ENCODE measurements at regions not wholly inside any gene's neighbourhood (a gene's known extent, or its start where the extent isn't known, plus 50 kb on each side); places are given as distances from the start of the nearest gene placed in this dataset.

DNA sequence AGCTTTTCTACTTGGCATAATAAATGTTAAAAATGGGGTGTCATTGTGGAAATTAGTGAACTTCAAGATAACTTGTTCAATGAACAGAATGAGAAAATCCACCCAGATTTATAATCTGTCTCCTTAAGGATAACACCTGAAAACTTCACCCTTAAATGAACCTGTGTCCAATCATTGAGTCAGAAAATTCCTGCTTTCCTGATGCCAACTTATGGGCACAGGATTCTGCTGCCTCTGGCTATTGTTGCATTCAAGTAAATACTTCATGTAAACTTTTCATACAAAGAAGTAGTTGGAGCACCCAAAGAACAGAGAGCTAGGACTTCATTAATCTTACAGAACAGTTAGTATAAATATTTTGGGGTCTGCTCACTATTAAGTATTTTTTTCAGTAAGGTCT lies 98.9 kb upstream of the PLEKHA5 start:
- H3K27ac Mint-ChIP-seq = no peak overlapping the region
- no peak overlapping the region for H3K4me3 Mint-ChIP-seq
- H3K9me3 Mint-ChIP-seq (ENCODE audit: insufficient read depth) = peaks cover 13% of the 10 kb centered on the region
- DNase-seq = no peak
- H4K20me1 ChIP-seq (ENCODE audit: control insufficient read depth, insufficient read depth, low read length, poor library complexity, severe bottlenecking) = no peaks in the 10 kb centered on the region
- no peak overlapping the region for H2AFZ ChIP-seq (ENCODE audit: insufficient read depth, low read depth, low read length, poor library complexity, severe bottlenecking)
- peaks cover 0 to 7% (median 1%) of the 10 kb centered on the region in 3 donors for H3K9me3 ChIP-seq (ENCODE audit: control extremely low read depth in 1 of 3, control insufficient read depth in 2 of 3, insufficient read depth in 1 of 3, low read length in 2 of 3)
- POLR2A ChIA-PET = no interaction called here
- intact Hi-C loops (cut with micrococcal nuclease) = no loop called here
- H3K4me2 ChIP-seq (replicated peaks; ENCODE audit: low read depth, low read length, poor library complexity, severe bottlenecking) = no peak overlapping the region
- H3K9ac ChIP-seq (ENCODE audit: low read length) = no peak overlapping the region
- no peaks in the 10 kb centered on the region for H3K79me2 ChIP-seq (ENCODE audit: control insufficient read depth, insufficient read depth, low read length)
- H3K27me3 ChIP-seq (replicated peaks in 1 of 4; ENCODE audit: control extremely low read depth in 1 of 4, control insufficient read depth in 3 of 4, insufficient read depth in 4 of 4, low read length in 3 of 4) = no peaks in the 10 kb centered on the region
- no peaks in the 10 kb centered on the region for H3K4me1 ChIP-seq (ENCODE audit: control insufficient read depth in 2 of 2, insufficient read depth in 2 of 2, low read length in 2 of 2)
- no peak for TF ChIP-seq CTCF (IDR thresholded peaks at IDR 0.05)
- TF ChIP-seq EZH2 (IDR thresholded peaks at IDR 0.05; ENCODE audit: borderline replicate concordance, insufficient read depth, low read depth, low read length, poor library complexity, severe bottlenecking) = no peak
- no peaks in the 10 kb centered on the region for H3K36me3 ChIP-seq (replicated peaks in 1 of 2; ENCODE audit: control extremely low read depth in 1 of 2, control insufficient read depth in 1 of 2, extremely low read depth in 1 of 2, insufficient read depth in 2 of 2, low read length in 1 of 2)
- CTCF ChIA-PET = no interaction called here
- no peak for ATAC-seq (ENCODE audit: low read depth)
- no peaks in the 10 kb centered on the region for H3K27me3 Mint-ChIP-seq
- no peak overlapping the region for H3K27ac ChIP-seq (ENCODE audit: low read length in 2 of 2)
- no peaks in the 10 kb centered on the region for H3K4me1 Mint-ChIP-seq
- no peak overlapping the region for H3K4me3 ChIP-seq (ENCODE audit: control extremely low read depth in 1 of 5, extremely low read depth in 1 of 5, insufficient read depth in 1 of 5, low read depth in 2 of 5, low read length in 4 of 5)

DNA sequence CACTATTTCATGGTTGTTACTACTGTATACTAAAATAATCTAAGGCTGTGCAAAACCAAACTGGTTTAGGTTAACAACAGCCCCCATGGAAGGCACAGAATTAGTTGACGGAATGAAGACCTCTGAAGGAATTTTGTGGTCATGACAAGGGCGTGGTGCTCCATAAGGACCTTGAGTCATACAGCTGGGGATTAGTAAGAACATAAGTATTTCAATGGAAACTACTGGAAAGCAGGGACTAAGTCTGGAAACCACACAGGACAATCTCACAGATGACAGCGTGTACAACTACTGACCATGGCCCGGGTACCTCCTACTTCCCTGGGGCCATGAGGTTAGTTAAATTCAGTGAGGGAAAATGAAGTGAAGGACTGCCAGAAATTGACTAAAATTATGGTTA lies 98.5 kb upstream of the PLEKHA5 start:
- no peak overlapping the region for H3K4me3 ChIP-seq (ENCODE audit: control extremely low read depth in 1 of 5, extremely low read depth in 1 of 5, insufficient read depth in 1 of 5, low read depth in 2 of 5, low read length in 4 of 5)
- no peak overlapping the region for H3K4me3 Mint-ChIP-seq
- H3K4me1 Mint-ChIP-seq = no peaks in the 10 kb centered on the region
- H3K9me3 Mint-ChIP-seq (ENCODE audit: insufficient read depth) = peaks cover 13% of the 10 kb centered on the region
- TF ChIP-seq EZH2 (IDR thresholded peaks at IDR 0.05; ENCODE audit: borderline replicate concordance, insufficient read depth, low read depth, low read length, poor library complexity, severe bottlenecking) (no peak), CTCF (IDR thresholded peaks at IDR 0.05) (no peak)
- no peaks in the 10 kb centered on the region for H3K36me3 ChIP-seq (replicated peaks in 1 of 2; ENCODE audit: control extremely low read depth in 1 of 2, control insufficient read depth in 1 of 2, extremely low read depth in 1 of 2, insufficient read depth in 2 of 2, low read length in 1 of 2)
- H3K27ac Mint-ChIP-seq = no peak overlapping the region
- CTCF ChIA-PET = no interaction called here
- ATAC-seq (ENCODE audit: low read depth) (no peak), DNase-seq (no peak)
- intact Hi-C loops (cut with micrococcal nuclease) = no loop called here
- no peaks in the 10 kb centered on the region for H3K27me3 ChIP-seq (replicated peaks in 1 of 4; ENCODE audit: control extremely low read depth in 1 of 4, control insufficient read depth in 3 of 4, insufficient read depth in 4 of 4, low read length in 3 of 4)
- POLR2A ChIA-PET = no interaction called here
- H3K9ac ChIP-seq (ENCODE audit: low read length) = no peak overlapping the region
- H3K79me2 ChIP-seq (ENCODE audit: control insufficient read depth, insufficient read depth, low read length) = no peaks in the 10 kb centered on the region
- WGBS (ENCODE audit: insufficient coverage) = 95% methylated on average over 4 of the region's 4 CpGs
- H3K4me1 ChIP-seq (ENCODE audit: control insufficient read depth in 2 of 2, insufficient read depth in 2 of 2, low read length in 2 of 2) = no peaks in the 10 kb centered on the region
- no peak overlapping the region for H3K27ac ChIP-seq (ENCODE audit: low read length in 2 of 2)
- no peaks in the 10 kb centered on the region for H4K20me1 ChIP-seq (ENCODE audit: control insufficient read depth, insufficient read depth, low read length, poor library complexity, severe bottlenecking)
- H3K4me2 ChIP-seq (replicated peaks; ENCODE audit: low read depth, low read length, poor library complexity, severe bottlenecking) = no peak overlapping the region
- no peaks in the 10 kb centered on the region for H3K27me3 Mint-ChIP-seq
- H3K9me3 ChIP-seq (ENCODE audit: control extremely low read depth in 1 of 3, control insufficient read depth in 2 of 3, insufficient read depth in 1 of 3, low read length in 2 of 3) = peaks cover 0 to 7% (median 1%) of the 10 kb centered on the region in 3 donors
- H2AFZ ChIP-seq (ENCODE audit: insufficient read depth, low read depth, low read length, poor library complexity, severe bottlenecking) = no peak overlapping the region

Data from B cell (primary cell).